Fibroblast of villous mesenchyme (primary cell): ENCODE measurements at regions not wholly inside any gene's neighbourhood (a gene's known extent, or its start where the extent isn't known, plus 50 kb on each side); places are given as distances from the start of the nearest gene placed in this dataset.

Source experiments
- DNase-seq: peaks from one replicate; pipeline ENCODE4 v3.0.0-alpha.2; 2010; ENCODE audit warnings: low read depth
- H3K4me3 ChIP-seq: 2 replicates; pipeline ENCODE4 v1.5.1; 2011; ENCODE audit warnings: low read depth, mild to moderate bottlenecking, low read length
- CTCF ChIP-seq: IDR thresholded peaks from 2 replicates; pipeline ENCODE4 v1.5.1; 2012; ENCODE audit warnings: low read depth, mild to moderate bottlenecking, low read length; ENCODE audit not compliant: insufficient read depth

DNA sequence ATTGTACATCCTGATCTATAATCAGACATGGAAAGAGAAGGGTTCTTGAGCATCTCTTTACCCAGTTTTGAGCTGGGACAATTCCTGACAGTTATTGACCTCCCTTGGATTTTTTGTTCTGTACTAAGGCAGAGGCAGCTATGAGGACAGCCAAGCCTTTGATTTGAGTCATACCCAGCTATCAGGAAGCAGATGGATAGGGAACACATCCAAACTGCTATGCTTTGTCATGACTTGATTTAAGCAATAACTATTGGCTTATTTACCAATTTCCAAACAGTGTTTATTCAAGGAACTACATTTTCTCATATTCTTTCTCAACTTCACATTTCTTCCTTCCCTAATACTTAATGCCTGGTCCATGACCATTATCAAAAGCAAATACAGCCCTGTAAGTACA, 396.4 kb upstream of the STEAP1 start:
- no peak for TF ChIP-seq CTCF
- no peak overlapping the region for H3K4me3 ChIP-seq
- no peak for DNase-seq

GRCh38 chr7:89760690-89761089, 393.6 kb upstream of the STEAP1 start:
- DNase-seq = no peak
- no peak overlapping the region for H3K4me3 ChIP-seq
- no peak for TF ChIP-seq CTCF

DNA sequence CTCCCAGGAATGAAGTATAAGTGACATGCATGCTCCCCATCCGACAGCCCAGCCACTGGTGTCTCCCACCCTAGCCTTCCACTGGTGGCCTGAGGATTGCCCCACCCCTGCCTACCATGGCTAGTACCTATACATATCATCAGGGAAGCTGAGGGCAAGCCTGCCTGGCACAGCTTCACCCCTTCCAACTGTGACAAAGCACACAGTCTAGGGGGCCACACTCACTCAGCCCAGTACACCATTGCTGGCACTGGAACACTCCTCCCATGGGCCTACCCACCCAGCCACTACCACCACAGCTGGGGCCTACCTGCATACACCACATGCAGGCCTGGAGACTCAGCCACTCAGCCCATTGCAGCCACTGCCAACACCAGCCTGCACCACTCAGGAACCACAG, 393.1 kb upstream of the STEAP1 start:
- no peak for TF ChIP-seq CTCF

GRCh38 chr7:89770161-89770560, 384.1 kb upstream of the STEAP1 start:
- H3K4me3 ChIP-seq = no peak overlapping the region
- no peak for TF ChIP-seq CTCF
- no peak for DNase-seq

More for the DNA sequence above, 393.1 kb upstream of the STEAP1 start:
- no peak for DNase-seq
- H3K4me3 ChIP-seq = no peak overlapping the region

- no peak for DNase-seq
- no peak overlapping the region for H3K4me3 ChIP-seq
- no peak for TF ChIP-seq CTCF
Measured at GRCh38 chr7:89771003-89771636, 383.1 kb upstream of the STEAP1 start.

- no peak for DNase-seq
- H3K4me3 ChIP-seq = no peak overlapping the region
- TF ChIP-seq CTCF = no peak
Measured at GRCh38 chr7:89772276-89772675, 382.0 kb upstream of the STEAP1 start.

- H3K4me3 ChIP-seq = no peak overlapping the region
- no peak for DNase-seq
- no peak for TF ChIP-seq CTCF
Measured at GRCh38 chr7:89773611-89774010, 380.7 kb upstream of the STEAP1 start.
